H1 (cell line): ENCODE measurements at regions not wholly inside any gene's neighbourhood (a gene's known extent, or its start where the extent isn't known, plus 50 kb on each side); places are given as distances from the start of the nearest gene placed in this dataset.

Source experiments
- CTCF ChIA-PET: fragments of 300-600 bp; sonication (Branson Sonifier 250); formaldehyde crosslinking; loops from one replicate; lab custom pipeline; 2021; ENCODE audit not compliant: partially characterized antibody; lab: Charles Lee
- POLR2A ChIA-PET: fragments of 300-600 bp; sonication (Branson Sonifier 250); formaldehyde crosslinking; loops from one replicate; lab custom pipeline; 2021; ENCODE audit warnings: inconsistent platforms; ENCODE audit not compliant: partially characterized antibody; lab: Charles Lee
- DNase-seq, 2 experiments: peaks; one replicate each; pipeline versions ENCODE4 v3.0.0 to v3.0.0-alpha.2; 2010 to 2022; ENCODE audit warnings: low spot score in 2 of 2, low read depth in 1 of 2, mixed read lengths in 1 of 2
- FAIRE-seq: peaks from 2 replicates; lab custom pipeline; 2011; peaks lifted over from hg19 to GRCh38; lab: Jason Lieb, UNC
- H2AFZ ChIP-seq: 2 replicates; pipeline ENCODE4 v1.8.1; 2012; ENCODE audit warnings: low read length, inconsistent platforms
- H2AK5ac ChIP-seq: 2 replicates; pipeline ENCODE4 v1.6.1; 2013; ENCODE audit warnings: low read depth, low read length
- H2BK120ac ChIP-seq: replicated peaks from 2 replicates; pipeline ENCODE3; 2013; ENCODE audit warnings: low read depth, low read length, inconsistent platforms
- H2BK12ac ChIP-seq: 2 replicates; pipeline ENCODE4 v1.6.1; 2013; ENCODE audit warnings: low read depth, low read length
- H2BK15ac ChIP-seq: 2 replicates; pipeline ENCODE4 v1.6.1; 2013; ENCODE audit warnings: low read length
- H2BK20ac ChIP-seq: 2 replicates; pipeline ENCODE4 v1.6.1; 2013; ENCODE audit warnings: low read length
- H2BK5ac ChIP-seq: 2 replicates; pipeline ENCODE4 v1.6.1; 2013; ENCODE audit warnings: low read depth, low read length
- H3K14ac ChIP-seq: 2 replicates; pipeline ENCODE4 v1.6.1; 2013; ENCODE audit warnings: inconsistent platforms; ENCODE audit not compliant: insufficient read length
- H3K18ac ChIP-seq: 2 replicates; pipeline ENCODE4 v1.6.1; 2013; ENCODE audit warnings: low read length; ENCODE audit errors: extremely low read depth
- H3K23ac ChIP-seq: 2 replicates; pipeline ENCODE4 v1.6.1; 2013; ENCODE audit warnings: inconsistent platforms; ENCODE audit not compliant: insufficient read length
- H3K23me2 ChIP-seq: 2 replicates; pipeline ENCODE4 v1.6.1; 2013; ENCODE audit warnings: low read depth, low read length
- H3K27ac ChIP-seq: 2 replicates; pipeline ENCODE4 v1.6.1; 2011; ENCODE audit warnings: low read depth, low read length, inconsistent platforms
- H3K27me3 ChIP-seq, 4 experiments: replicated peaks in 1 of 4; 1 replicate in 1 of 4; 2 replicates in 3 of 4; pipeline versions ENCODE4 v1.6.1 to v1.8.1; 2011 to 2013; ENCODE audit warnings: low read length in 3 of 4, mild to moderate bottlenecking in 3 of 4, inconsistent platforms in 2 of 4, mixed read lengths in 2 of 4, moderate library complexity in 1 of 4; ENCODE audit not compliant: control insufficient read depth in 3 of 4, insufficient read depth in 3 of 4; ENCODE audit errors: extremely low read depth in 1 of 4
- H3K36me3 ChIP-seq, 4 experiments: 2 replicates each; pipeline versions ENCODE4 v1.6.1 to v1.8.1; 2011 to 2013; ENCODE audit warnings: mild to moderate bottlenecking in 4 of 4, low read length in 3 of 4, moderate library complexity in 2 of 4, control low read depth in 1 of 4, inconsistent platforms in 1 of 4; ENCODE audit not compliant: insufficient read depth in 4 of 4, control insufficient read depth in 2 of 4
- H3K4ac ChIP-seq: replicated peaks from 2 replicates; pipeline ENCODE3; 2013; ENCODE audit warnings: low read length, low read depth, mixed read lengths, inconsistent platforms; ENCODE audit not compliant: insufficient read length
- H3K4me1 ChIP-seq, 4 experiments: replicated peaks in 1 of 4; 1 replicate in 1 of 4; 2 replicates in 3 of 4; pipeline versions ENCODE4 v1.6.1 to v1.8.1; 2011 to 2013; ENCODE audit warnings: low read length in 3 of 4, inconsistent platforms in 2 of 4, mixed read lengths in 1 of 4; ENCODE audit not compliant: insufficient read depth in 4 of 4, control insufficient read depth in 3 of 4
- H3K4me2 ChIP-seq, 2 experiments: 2 replicates each; pipeline versions ENCODE4 v1.6.1 to v1.8.1; 2011 to 2013; ENCODE audit warnings: low read depth in 2 of 2, low read length in 2 of 2, control low read depth in 1 of 2, inconsistent platforms in 1 of 2, mild to moderate bottlenecking in 1 of 2; ENCODE audit not compliant: insufficient read depth in 1 of 2
- H3K4me3 ChIP-seq, 4 experiments: fragments of 200-600, 300-600 bp in 1 of 4; sonication (generic), shearing (Covaris generic), sonication (Bioruptor Twin) in 1 of 4; 2 replicates each; pipeline versions ENCODE4 v1.5.1 to v1.8.1; 2011 to 2016; ENCODE audit warnings: low read length in 4 of 4, low read depth in 3 of 4, control low read depth in 2 of 4, inconsistent platforms in 2 of 4, mild to moderate bottlenecking in 2 of 4, mixed read lengths in 1 of 4, moderate library complexity in 1 of 4; ENCODE audit not compliant: insufficient read depth in 2 of 4; ENCODE audit errors: extremely low read depth in 1 of 4
- H3K56ac ChIP-seq: replicated peaks from 2 replicates; pipeline ENCODE3; 2013; ENCODE audit warnings: low read depth, mild to moderate bottlenecking, mixed read lengths, low read length, inconsistent platforms; ENCODE audit not compliant: insufficient read length
- H3K79me1 ChIP-seq: 2 replicates; pipeline ENCODE4 v1.6.1; 2013; ENCODE audit warnings: low read depth, low read length, control low read depth
- H3K79me2 ChIP-seq, 2 experiments: 2 replicates each; pipeline versions ENCODE4 v1.6.1 to v1.8.1; 2012 to 2013; ENCODE audit warnings: low read length in 2 of 2, mild to moderate bottlenecking in 2 of 2, inconsistent platforms in 1 of 2; ENCODE audit not compliant: insufficient read depth in 2 of 2, control insufficient read depth in 1 of 2
- H3K9ac ChIP-seq, 4 experiments: replicated peaks in 1 of 4; 1 replicate in 1 of 4; 2 replicates in 3 of 4; pipeline versions ENCODE4 v1.6.1 to v1.8.1; 2011 to 2013; ENCODE audit warnings: low read depth in 3 of 4, low read length in 3 of 4, control low read depth in 2 of 4, mild to moderate bottlenecking in 2 of 4, moderate library complexity in 2 of 4, inconsistent platforms in 1 of 4; ENCODE audit errors: extremely low read depth in 1 of 4
- H3K9me3 ChIP-seq, 2 experiments: 2 replicates each; pipeline versions ENCODE4 v1.6.1 to v1.8.1; 2012 to 2013; ENCODE audit warnings: mild to moderate bottlenecking in 2 of 2, moderate library complexity in 2 of 2, control low read depth in 1 of 2, inconsistent platforms in 1 of 2, low read depth in 1 of 2, low read length in 1 of 2, mixed read lengths in 1 of 2; ENCODE audit not compliant: insufficient read depth in 2 of 2
- H4K20me1 ChIP-seq, 2 experiments: replicated peaks in 1 of 2; 2 replicates each; pipeline versions ENCODE3 to v1.8.1; 2011 to 2013; ENCODE audit warnings: inconsistent platforms in 2 of 2, low read length in 2 of 2, mild to moderate bottlenecking in 1 of 2; ENCODE audit not compliant: insufficient read depth in 2 of 2, control insufficient read depth in 1 of 2
- H4K5ac ChIP-seq: 2 replicates; pipeline ENCODE4 v1.6.1; 2013; ENCODE audit warnings: low read length, low read depth, mixed read lengths, inconsistent platforms; ENCODE audit not compliant: insufficient read length
- H4K8ac ChIP-seq: 2 replicates; pipeline ENCODE4 v1.8.0; 2013; ENCODE audit warnings: mild to moderate bottlenecking, moderate library complexity, low read length, inconsistent platforms; ENCODE audit not compliant: insufficient read depth; ENCODE audit errors: extremely low read depth
- H4K91ac ChIP-seq: replicated peaks from 2 replicates; pipeline ENCODE3; 2013; ENCODE audit warnings: low read length, mixed read lengths, inconsistent platforms; ENCODE audit not compliant: insufficient read length
- JUND ChIP-seq: IDR thresholded peaks from 2 replicates; pipeline ENCODE4 v1.6.1; 2011; ENCODE audit warnings: mild to moderate bottlenecking, improper control_type of control experiment, low read length
- KDM1A ChIP-seq: fragments of 200-600, 300-600 bp; sonication (generic); IDR thresholded peaks from 2 replicates; pipeline ENCODE4 v1.7.1; 2016; ENCODE audit warnings: mild to moderate bottlenecking, low read length, borderline replicate concordance
- POLR2A ChIP-seq, 2 experiments: IDR thresholded peaks; 1 replicate in 1 of 2; 2 replicates in 1 of 2; pipeline ENCODE4 v1.6.1; 2011; ENCODE audit warnings: low read depth in 2 of 2, low read length in 2 of 2, mild to moderate bottlenecking in 2 of 2; ENCODE audit errors: control extremely low read depth in 1 of 2
- RAD21 ChIP-seq, 2 experiments: IDR thresholded peaks in 1 of 2; conservative IDR thresholded peaks in 1 of 2; 2 replicates each; pipeline ENCODE4 v1.6.1; 2011; ENCODE audit warnings: low read depth in 2 of 2, low read length in 2 of 2, improper control_type of control experiment in 1 of 2, inconsistent platforms in 1 of 2, mild to moderate bottlenecking in 1 of 2, moderate library complexity in 1 of 2
- SAP30 ChIP-seq: fragments of 300-600 bp; sonication (generic); IDR thresholded peaks from 2 replicates; pipeline ENCODE4 v1.7.1; 2012; ENCODE audit warnings: low read length, moderate library complexity, mild to moderate bottlenecking, inconsistent platforms; ENCODE audit not compliant: insufficient read depth, insufficient replicate concordance
- SIX5 ChIP-seq: IDR thresholded peaks from 2 replicates; pipeline ENCODE4 v1.6.1; 2011; ENCODE audit warnings: mild to moderate bottlenecking, low read depth, low read length
- WGBS, 2 experiments: shearing (Covaris generic) in 1 of 2; methylation state at CpG; one replicate each; pipeline versions ENCODE4 v1.1.6 to v1.1.7; 2013 to 2015; ENCODE audit warnings: low lambda C conversion rate in 2 of 2, mixed read lengths in 2 of 2, inconsistent platforms in 1 of 2, low coverage in 1 of 2, missing lambda C conversion rate in 1 of 2; ENCODE audit not compliant: insufficient replicate concordance in 2 of 2, insufficient coverage in 1 of 2, insufficient read length in 1 of 2; ENCODE audit errors: extremely low coverage in 1 of 2, missing lambda C conversion rate in 1 of 2; 5-methylcytosine and 5-hydroxymethylcytosine counted together
- TF ChIP-seq, protein P1 (sequence below): IDR thresholded peaks from 2 replicates; pipeline ENCODE4 v1.6.1; 2011; ENCODE audit warnings: low read length, improper control_type of control experiment

DNA sequence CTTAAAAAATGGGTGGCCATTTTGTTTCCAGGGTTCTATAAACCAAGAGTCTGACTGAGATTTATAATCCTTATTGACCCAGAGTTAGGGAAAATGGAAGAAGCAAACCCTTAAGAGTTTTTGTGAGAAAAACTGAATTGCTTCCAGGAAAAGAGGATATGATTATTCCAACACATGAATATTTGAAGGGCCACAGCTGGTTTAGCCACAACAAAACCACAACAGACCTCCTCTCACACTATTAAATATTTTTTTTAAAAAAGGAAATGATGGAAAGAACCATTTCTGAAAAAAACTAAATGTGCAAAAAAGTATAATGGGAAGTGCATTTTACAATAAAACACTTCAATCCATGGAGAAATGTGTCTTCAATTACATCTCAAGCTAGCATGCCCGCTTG lies 182.7 kb downstream of the ETAA1 start:
- Histone ChIP-seq H4K91ac (no peak overlapping the region), H3K27ac (no peak overlapping the region), H3K23ac (no peak overlapping the region), H4K20me1 (no peaks in the 10 kb centered on the region), H3K79me2 (no peaks in the 10 kb centered on the region), H3K14ac (no peak overlapping the region), H3K9me3 (no peaks in the 10 kb centered on the region), H3K4me1 (0 out of 7 replicates have a peak, but pooled peaks cover 0 to 2% (median 0%) of the 10 kb centered on the region in 4 experiments), H3K36me3 (no peaks in the 10 kb centered on the region), H3K9ac (no peak overlapping the region), H3K18ac (no peak overlapping the region), H2AK5ac (no peak overlapping the region), H2BK15ac (no peak overlapping the region), H2AFZ (no peak overlapping the region), H4K5ac (no peak overlapping the region), H3K4me3 (no peak overlapping the region), H2BK12ac (no peak overlapping the region), H3K79me1 (no peaks in the 10 kb centered on the region), H3K56ac (no peak overlapping the region), H3K4ac (no peak overlapping the region), H4K8ac (no peak overlapping the region), H3K4me2 (no peak overlapping the region), H3K27me3 (no peaks in the 10 kb centered on the region), H3K23me2 (no peaks in the 10 kb centered on the region), H2BK5ac (no peak overlapping the region), H2BK20ac (no peak overlapping the region), H2BK120ac (no peak overlapping the region)
- FAIRE-seq (no peak), DNase-seq (no peak)
- CTCF ChIA-PET = interaction anchor here (1.3 to 2.2 kb wide), 4 partner anchors 20 to 238 kb away, joined by 3 to 7 read pairs (median 5); no protein-coding TSS in a partner anchor
- POLR2A ChIA-PET = no interaction called here
- TF ChIP-seq RAD21 (IDR thresholded peaks at IDR 0.05 in 1 of 2, conservative IDR thresholded peaks at IDR 0.05 in 1 of 2; ENCODE audit: low read depth in 2 of 2, low read length in 2 of 2) (no peak), JUND (no peak), SIX5 (no peak), SAP30 (no peak), KDM1A (no peak), POLR2A (IDR thresholded peaks at IDR 0.05; ENCODE audit: control extremely low read depth in 1 of 2, low read depth in 2 of 2, low read length in 2 of 2) (no peak)
- TF ChIP-seq, protein P1, sequence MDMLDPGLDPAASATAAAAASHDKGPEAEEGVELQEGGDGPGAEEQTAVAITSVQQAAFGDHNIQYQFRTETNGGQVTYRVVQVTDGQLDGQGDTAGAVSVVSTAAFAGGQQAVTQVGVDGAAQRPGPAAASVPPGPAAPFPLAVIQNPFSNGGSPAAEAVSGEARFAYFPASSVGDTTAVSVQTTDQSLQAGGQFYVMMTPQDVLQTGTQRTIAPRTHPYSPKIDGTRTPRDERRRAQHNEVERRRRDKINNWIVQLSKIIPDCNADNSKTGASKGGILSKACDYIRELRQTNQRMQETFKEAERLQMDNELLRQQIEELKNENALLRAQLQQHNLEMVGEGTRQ = no peak
- 64% methylated on average over 1 of the region's 1 CpG; no CpG with 5 or more reads in 1 of the 2 experiments for WGBS, 2 experiments
